SK-N-MC (cell line): ENCODE measurements at regions not wholly inside any gene's neighbourhood (a gene's known extent, or its start where the extent isn't known, plus 50 kb on each side); places are given as distances from the start of the nearest gene placed in this dataset.

Experiments
- EZH2 ChIP-seq: fragments of 200-600 bp; sonication (generic); IDR thresholded peaks from one replicate; pipeline ENCODE4 v1.6.1; 2017; ENCODE audit warnings: antibody characterized with exemption
- FOXP2 ChIP-seq: optimal IDR thresholded peaks from 2 replicates; pipeline ENCODE3; 2011; ENCODE audit warnings: mild to moderate bottlenecking, moderate library complexity; ENCODE audit not compliant: insufficient read depth; ENCODE audit errors: extremely low read length, control extremely low read depth
- POLR2AphosphoS5 ChIP-seq: IDR thresholded peaks from 2 replicates; pipeline ENCODE4 v1.6.1; 2012; ENCODE audit warnings: mild to moderate bottlenecking, low read depth, low read length, borderline replicate concordance

DNA sequence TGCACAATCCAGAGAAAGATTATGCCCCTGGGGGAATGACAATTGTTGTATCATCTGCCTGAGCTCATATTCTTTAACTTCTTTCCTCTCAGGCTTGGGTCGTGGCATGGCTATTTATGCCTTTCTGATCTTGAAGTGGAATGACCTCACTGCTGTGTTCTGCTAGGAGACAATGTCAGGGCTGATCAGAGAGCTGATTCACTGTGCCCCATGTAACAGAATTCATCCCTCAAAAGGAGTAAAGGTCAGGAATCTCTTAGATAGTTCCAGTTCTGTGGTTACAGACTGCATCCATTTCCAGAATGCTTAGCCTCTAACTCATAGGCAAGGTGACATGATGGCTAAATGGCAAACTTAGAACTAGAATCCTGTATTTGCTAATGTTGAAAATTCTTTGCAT is 511.7 kb upstream of the CNTNAP5 start:
- TF ChIP-seq EZH2 (no peak), POLR2AphosphoS5 (no peak), FOXP2 (no peak)
